H9 (cell line): ENCODE measurements at regions not wholly inside any gene's neighbourhood (a gene's known extent, or its start where the extent isn't known, plus 50 kb on each side); places are given as distances from the start of the nearest gene placed in this dataset.

ENCODE experiments used
- DNase-seq: peaks from one replicate; pipeline ENCODE4 v3.0.0-alpha.2; 2017
- H2AFZ ChIP-seq: one replicate; pipeline ENCODE4 v1.6.1; 2013; ENCODE audit warnings: mild to moderate bottlenecking, low read length, control low read depth, moderate library complexity
- H2AK5ac ChIP-seq: 2 replicates; pipeline ENCODE4 v1.6.1; 2013; ENCODE audit warnings: low read length, control low read depth, mixed read lengths; ENCODE audit not compliant: insufficient read length
- H2BK120ac ChIP-seq: one replicate; pipeline ENCODE4 v1.6.1; 2013; ENCODE audit warnings: low read depth, mild to moderate bottlenecking, low read length, control low read depth, inconsistent platforms; ENCODE audit not compliant: poor library complexity, severe bottlenecking
- H2BK12ac ChIP-seq: 2 replicates; pipeline ENCODE4 v1.6.1; 2013; ENCODE audit warnings: low read length, control low read depth, mixed read lengths, low read depth; ENCODE audit not compliant: insufficient read length
- H2BK15ac ChIP-seq: 2 replicates; pipeline ENCODE4 v1.6.1; 2013; ENCODE audit warnings: low read depth, low read length, control low read depth
- H2BK20ac ChIP-seq: one replicate; pipeline ENCODE4 v1.6.1; 2013; ENCODE audit warnings: low read depth, mild to moderate bottlenecking, low read length, control low read depth, inconsistent platforms; ENCODE audit not compliant: poor library complexity, severe bottlenecking
- H2BK5ac ChIP-seq: 2 replicates; pipeline ENCODE4 v1.6.1; 2013; ENCODE audit warnings: low read length, control low read depth, mixed read lengths; ENCODE audit not compliant: insufficient read length
- H3K14ac ChIP-seq: 2 replicates; pipeline ENCODE4 v1.6.1; 2013; ENCODE audit warnings: low read length, control low read depth; ENCODE audit not compliant: insufficient read depth
- H3K18ac ChIP-seq: 2 replicates; pipeline ENCODE4 v1.6.1; 2013; ENCODE audit warnings: low read depth, mild to moderate bottlenecking, mixed read lengths, low read length, control low read depth; ENCODE audit not compliant: insufficient read length
- H3K23ac ChIP-seq: 2 replicates; pipeline ENCODE4 v1.6.1; 2013; ENCODE audit warnings: low read length, control low read depth, mixed read lengths, low read depth; ENCODE audit not compliant: insufficient read length
- H3K23me2 ChIP-seq: 2 replicates; pipeline ENCODE4 v1.6.1; 2013; ENCODE audit warnings: low read depth, mild to moderate bottlenecking, mixed read lengths, low read length, control low read depth; ENCODE audit not compliant: insufficient read length, poor library complexity, severe bottlenecking
- H3K27ac ChIP-seq: 2 replicates; pipeline ENCODE4 v1.5.1; 2013; ENCODE audit warnings: low read length, control low read depth, mixed read lengths, low read depth; ENCODE audit not compliant: insufficient read length
- H3K27me3 ChIP-seq: 2 replicates; pipeline ENCODE4 v1.6.1; 2013; ENCODE audit warnings: low read length, control low read depth, inconsistent platforms; ENCODE audit not compliant: insufficient read depth
- H3K4ac ChIP-seq: 2 replicates; pipeline ENCODE4 v1.6.1; 2013; ENCODE audit warnings: low read depth, mild to moderate bottlenecking, control low read depth, inconsistent platforms, low read length, moderate library complexity
- H3K4me1 ChIP-seq: 2 replicates; pipeline ENCODE4 v1.6.1; 2013; ENCODE audit warnings: low read length, control low read depth, inconsistent platforms; ENCODE audit not compliant: insufficient read depth
- H3K4me2 ChIP-seq: 2 replicates; pipeline ENCODE4 v1.6.1; 2013; ENCODE audit warnings: low read length, control low read depth, mixed read lengths; ENCODE audit not compliant: insufficient read length, insufficient read depth
- H3K56ac ChIP-seq: 2 replicates; pipeline ENCODE4 v1.6.1; 2013; ENCODE audit warnings: low read depth, mild to moderate bottlenecking, mixed read lengths, low read length, control low read depth; ENCODE audit not compliant: insufficient read length
- H3K79me1 ChIP-seq: 2 replicates; pipeline ENCODE4 v1.6.1; 2013; ENCODE audit warnings: low read depth, mild to moderate bottlenecking, moderate library complexity, low read length, control low read depth, inconsistent platforms; ENCODE audit not compliant: insufficient read depth, poor library complexity, severe bottlenecking
- H3K79me2 ChIP-seq: 2 replicates; pipeline ENCODE4 v1.6.1; 2013; ENCODE audit warnings: low read length, control low read depth, inconsistent platforms; ENCODE audit not compliant: insufficient read depth
- H3K9ac ChIP-seq: 2 replicates; pipeline ENCODE4 v1.6.1; 2013; ENCODE audit warnings: low read length, control low read depth, mixed read lengths; ENCODE audit not compliant: insufficient read length; ENCODE audit errors: extremely low read depth
- H3K9me3 ChIP-seq: one replicate; pipeline ENCODE4 v1.6.1; 2013; ENCODE audit warnings: low read depth, low read length, inconsistent platforms; ENCODE audit not compliant: control insufficient read depth
- H3T11ph ChIP-seq: one replicate; pipeline ENCODE4 v1.6.1; 2013; ENCODE audit warnings: mild to moderate bottlenecking, low read length, control low read depth, inconsistent platforms
- H4K20me1 ChIP-seq: one replicate; pipeline ENCODE4 v1.6.1; 2013; ENCODE audit not compliant: control insufficient read depth, insufficient read length, insufficient read depth
- H4K5ac ChIP-seq: 2 replicates; pipeline ENCODE4 v1.6.1; 2013; ENCODE audit warnings: low read depth, mild to moderate bottlenecking, mixed read lengths, low read length, control low read depth; ENCODE audit not compliant: insufficient read length
- H4K8ac ChIP-seq: replicated peaks from 2 replicates; pipeline ENCODE4 v1.6.1; 2013; ENCODE audit warnings: low read length, control low read depth, mixed read lengths, low read depth; ENCODE audit not compliant: insufficient read length
- H4K91ac ChIP-seq: 2 replicates; pipeline ENCODE4 v1.6.1; 2013; ENCODE audit warnings: low read depth, mild to moderate bottlenecking, moderate library complexity, mixed read lengths, low read length, control low read depth; ENCODE audit not compliant: insufficient read length
- H3K27ac Mint-ChIP-seq, 3 experiments: 2 replicates in 2 of 3; 3 replicates in 1 of 3; pipeline ENCODE4 v1.8.0; 2020 to 2021; ENCODE audit warnings: mixed read lengths in 3 of 3, mild to moderate bottlenecking in 1 of 3, moderate library complexity in 1 of 3
- H3K27me3 Mint-ChIP-seq: 2 replicates; pipeline ENCODE4 v1.8.0; 2021; ENCODE audit warnings: low read depth, mild to moderate bottlenecking, moderate library complexity, mixed read lengths
- H3K36me3 Mint-ChIP-seq, 3 experiments: 2 replicates in 2 of 3; 3 replicates in 1 of 3; pipeline ENCODE4 v1.8.0; 2020 to 2021; ENCODE audit warnings: low read depth in 3 of 3, mixed read lengths in 3 of 3; ENCODE audit not compliant: insufficient read depth in 1 of 3
- H3K4me1 Mint-ChIP-seq, 2 experiments: 2 replicates each; pipeline ENCODE4 v1.8.0; 2020; ENCODE audit warnings: mixed read lengths in 2 of 2
- H3K4me3 Mint-ChIP-seq, 2 experiments: 2 replicates in 1 of 2; 3 replicates in 1 of 2; pipeline ENCODE4 v1.8.0; 2020 to 2021; ENCODE audit warnings: mild to moderate bottlenecking in 2 of 2, mixed read lengths in 2 of 2, moderate library complexity in 1 of 2
- H3K9me3 Mint-ChIP-seq, 2 experiments: 2 replicates in 1 of 2; 3 replicates in 1 of 2; pipeline ENCODE4 v1.8.0; 2020; ENCODE audit warnings: mild to moderate bottlenecking in 2 of 2, mixed read lengths in 2 of 2, moderate library complexity in 1 of 2
- WGBS: extraction: QIAGEN DNeasy Blood & Tissue Kit; methylation state at CpG from one replicate; pipeline ENCODE4 v1.1.7; 2013; ENCODE audit warnings: missing lambda C conversion rate, low lambda C conversion rate, mixed read lengths; ENCODE audit not compliant: insufficient read length; ENCODE audit errors: extremely low coverage; 5-methylcytosine and 5-hydroxymethylcytosine counted together
- TF ChIP-seq, protein P1 (sequence below): fragments of 200-600 bp; sonication (generic); conservative IDR thresholded peaks from 3 replicates; pipeline ENCODE4 v1.8.0; 2021; ENCODE audit warnings: antibody characterized with exemption, mild to moderate bottlenecking

DNA sequence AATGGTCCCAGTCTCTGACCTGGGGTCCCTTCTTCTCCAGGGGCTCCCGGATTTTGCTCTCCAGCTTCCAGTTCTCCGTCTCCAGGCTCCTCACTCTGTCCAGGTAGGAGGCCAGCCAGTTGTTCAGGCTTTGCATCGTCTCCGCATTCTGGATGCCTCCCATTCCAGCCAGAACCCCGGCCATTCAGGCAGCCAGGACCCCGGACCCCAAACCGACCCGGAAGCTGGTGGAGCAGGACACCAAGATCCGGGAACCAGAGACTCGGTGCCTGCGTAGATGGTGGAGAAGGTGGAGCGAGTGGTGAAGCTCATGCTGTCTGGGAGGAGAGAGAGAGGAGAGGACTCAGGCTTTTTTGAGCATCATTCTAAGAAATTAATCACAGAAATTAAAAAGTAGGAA is 572.4 kb upstream of the NCAM2 start:
- Histone ChIP-seq H3K27me3 (no peaks in the 10 kb centered on the region), H3K9me3 (no peaks in the 10 kb centered on the region), H3K23ac (no peak overlapping the region), H2BK20ac (no peak overlapping the region), H3K9ac (no peak overlapping the region), H4K20me1 (no peaks in the 10 kb centered on the region), H2AK5ac (no peak overlapping the region), H3T11ph (no peak overlapping the region), H4K91ac (no peak overlapping the region), H4K8ac (no peak overlapping the region), H2AFZ (no peak overlapping the region), H3K79me2 (no peaks in the 10 kb centered on the region), H3K4ac (no peak overlapping the region), H3K4me1 (no peaks in the 10 kb centered on the region), H3K14ac (no peak overlapping the region), H3K4me2 (no peak overlapping the region), H3K56ac (no peak overlapping the region), H3K23me2 (no peaks in the 10 kb centered on the region), H3K18ac (no peak overlapping the region), H3K27ac (no peak overlapping the region), H2BK15ac (no peak overlapping the region), H3K79me1 (no peaks in the 10 kb centered on the region), H4K5ac (no peak overlapping the region), H2BK12ac (no peak overlapping the region), H2BK5ac (no peak overlapping the region), H2BK120ac (no peak overlapping the region)
- Mint-ChIP-seq H3K4me3 (no peak overlapping the region), H3K27me3 (no peaks in the 10 kb centered on the region), H3K36me3 (peaks cover 1 to 18% (median 4%) of the 10 kb centered on the region in 3 experiments; a peak in 3 of 7 replicates), H3K27ac (no peak overlapping the region), H3K4me1 (no peaks in the 10 kb centered on the region), H3K9me3 (peaks cover 7% of the 10 kb centered on the region in 2 experiments; a peak in 4 of 5 replicates)
- DNase-seq: no peak
- WGBS: no CpG with 5 or more reads among the region's 12 CpGs
- TF ChIP-seq, protein P1, sequence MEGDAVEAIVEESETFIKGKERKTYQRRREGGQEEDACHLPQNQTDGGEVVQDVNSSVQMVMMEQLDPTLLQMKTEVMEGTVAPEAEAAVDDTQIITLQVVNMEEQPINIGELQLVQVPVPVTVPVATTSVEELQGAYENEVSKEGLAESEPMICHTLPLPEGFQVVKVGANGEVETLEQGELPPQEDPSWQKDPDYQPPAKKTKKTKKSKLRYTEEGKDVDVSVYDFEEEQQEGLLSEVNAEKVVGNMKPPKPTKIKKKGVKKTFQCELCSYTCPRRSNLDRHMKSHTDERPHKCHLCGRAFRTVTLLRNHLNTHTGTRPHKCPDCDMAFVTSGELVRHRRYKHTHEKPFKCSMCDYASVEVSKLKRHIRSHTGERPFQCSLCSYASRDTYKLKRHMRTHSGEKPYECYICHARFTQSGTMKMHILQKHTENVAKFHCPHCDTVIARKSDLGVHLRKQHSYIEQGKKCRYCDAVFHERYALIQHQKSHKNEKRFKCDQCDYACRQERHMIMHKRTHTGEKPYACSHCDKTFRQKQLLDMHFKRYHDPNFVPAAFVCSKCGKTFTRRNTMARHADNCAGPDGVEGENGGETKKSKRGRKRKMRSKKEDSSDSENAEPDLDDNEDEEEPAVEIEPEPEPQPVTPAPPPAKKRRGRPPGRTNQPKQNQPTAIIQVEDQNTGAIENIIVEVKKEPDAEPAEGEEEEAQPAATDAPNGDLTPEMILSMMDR: no peak
